ENCODE measurements at regions not wholly inside any gene's neighbourhood (a gene's known extent, or its start where the extent isn't known, plus 50 kb on each side); places are given as distances from the start of the nearest gene placed in this dataset.
A peak's percentile ranks its signal among the peaks of the same experiment; 100 is the strongest.

DNA sequence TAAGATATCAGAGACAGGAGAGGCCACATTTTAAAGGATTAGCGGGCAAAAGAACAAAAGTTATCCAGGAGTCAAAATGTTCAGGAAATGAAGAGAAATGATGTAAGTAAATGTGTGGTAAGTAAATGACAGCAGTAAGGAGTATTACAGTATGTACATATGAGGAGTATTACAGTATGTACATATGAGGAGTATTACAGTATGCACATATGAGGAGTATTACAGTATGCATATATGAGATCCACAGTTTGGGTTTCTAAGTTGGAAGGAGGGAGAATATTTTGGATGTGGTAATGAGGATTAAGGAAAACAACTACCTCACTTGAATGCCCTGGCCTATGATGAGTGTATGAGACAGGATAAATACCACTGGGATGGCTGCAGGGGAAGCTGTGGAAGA, 192.4 kb upstream of the DGKB start:
- DNase-seq (ENCODE audit: low read depth): no peak
- no peak overlapping the region for H3K4me3 ChIP-seq (ENCODE audit: low read depth, low read length)
- TF ChIP-seq, protein P1, sequence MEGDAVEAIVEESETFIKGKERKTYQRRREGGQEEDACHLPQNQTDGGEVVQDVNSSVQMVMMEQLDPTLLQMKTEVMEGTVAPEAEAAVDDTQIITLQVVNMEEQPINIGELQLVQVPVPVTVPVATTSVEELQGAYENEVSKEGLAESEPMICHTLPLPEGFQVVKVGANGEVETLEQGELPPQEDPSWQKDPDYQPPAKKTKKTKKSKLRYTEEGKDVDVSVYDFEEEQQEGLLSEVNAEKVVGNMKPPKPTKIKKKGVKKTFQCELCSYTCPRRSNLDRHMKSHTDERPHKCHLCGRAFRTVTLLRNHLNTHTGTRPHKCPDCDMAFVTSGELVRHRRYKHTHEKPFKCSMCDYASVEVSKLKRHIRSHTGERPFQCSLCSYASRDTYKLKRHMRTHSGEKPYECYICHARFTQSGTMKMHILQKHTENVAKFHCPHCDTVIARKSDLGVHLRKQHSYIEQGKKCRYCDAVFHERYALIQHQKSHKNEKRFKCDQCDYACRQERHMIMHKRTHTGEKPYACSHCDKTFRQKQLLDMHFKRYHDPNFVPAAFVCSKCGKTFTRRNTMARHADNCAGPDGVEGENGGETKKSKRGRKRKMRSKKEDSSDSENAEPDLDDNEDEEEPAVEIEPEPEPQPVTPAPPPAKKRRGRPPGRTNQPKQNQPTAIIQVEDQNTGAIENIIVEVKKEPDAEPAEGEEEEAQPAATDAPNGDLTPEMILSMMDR (IDR thresholded peaks at IDR 0.05; ENCODE audit: low read depth, low read length, missing control alignments): no peak
- in situ Hi-C loops (cut with HindIII; ENCODE audit: low sequenced_read_pairs): no loop called here

DNA sequence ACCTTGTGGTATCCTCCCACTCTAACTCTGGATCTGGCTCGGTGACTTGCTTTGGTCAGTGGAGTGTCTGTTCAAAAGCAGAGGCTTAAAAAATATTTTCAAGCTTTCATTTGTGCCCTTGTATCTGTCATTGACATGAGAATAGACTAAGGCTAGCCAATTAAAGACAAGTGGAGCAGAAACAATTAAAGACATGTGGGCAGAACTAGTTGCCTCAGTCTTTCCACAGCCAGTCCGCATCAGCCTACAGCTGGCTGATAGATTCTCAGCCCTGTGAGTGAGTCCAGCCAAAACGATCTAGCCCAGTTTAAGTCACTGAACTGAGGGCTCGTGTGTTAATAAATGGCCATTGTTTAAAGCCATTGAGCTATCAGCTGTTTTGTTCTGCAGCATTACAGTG, 185.2 kb upstream of the DGKB start:
- TF ChIP-seq, protein P1 (IDR thresholded peaks at IDR 0.05; ENCODE audit: low read depth, low read length, missing control alignments): no peak
- DNase-seq (ENCODE audit: low read depth): peak; percentile 1
- in situ Hi-C loops (cut with HindIII; ENCODE audit: low sequenced_read_pairs): no loop called here
- H3K4me3 ChIP-seq (ENCODE audit: low read depth, low read length): no peak overlapping the region

DNA sequence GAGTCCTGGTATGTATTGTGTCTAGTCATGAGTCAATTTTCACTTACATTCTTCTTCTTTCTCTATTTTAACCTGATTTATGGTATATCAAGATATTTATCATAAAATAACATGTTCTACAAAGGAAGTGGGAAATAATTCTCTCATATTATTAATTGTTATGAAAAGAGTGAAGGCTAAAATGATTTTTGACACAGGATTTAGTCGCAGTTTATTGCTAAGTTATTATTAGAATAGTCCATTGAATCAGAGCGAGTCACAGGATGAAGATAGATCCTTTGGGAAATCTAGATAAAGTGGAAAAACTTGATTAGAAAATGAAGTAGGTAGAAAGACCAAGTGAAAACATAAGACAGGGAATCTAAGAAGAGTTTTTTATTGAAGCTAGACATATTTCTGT, 184.3 kb upstream of the DGKB start:
- in situ Hi-C loops (cut with HindIII; ENCODE audit: low sequenced_read_pairs): no loop called here
- H3K4me3 ChIP-seq (ENCODE audit: low read depth, low read length): no peak overlapping the region
- TF ChIP-seq, protein P1 (IDR thresholded peaks at IDR 0.05; ENCODE audit: low read depth, low read length, missing control alignments): no peak
- DNase-seq (ENCODE audit: low read depth): no peak

DNA sequence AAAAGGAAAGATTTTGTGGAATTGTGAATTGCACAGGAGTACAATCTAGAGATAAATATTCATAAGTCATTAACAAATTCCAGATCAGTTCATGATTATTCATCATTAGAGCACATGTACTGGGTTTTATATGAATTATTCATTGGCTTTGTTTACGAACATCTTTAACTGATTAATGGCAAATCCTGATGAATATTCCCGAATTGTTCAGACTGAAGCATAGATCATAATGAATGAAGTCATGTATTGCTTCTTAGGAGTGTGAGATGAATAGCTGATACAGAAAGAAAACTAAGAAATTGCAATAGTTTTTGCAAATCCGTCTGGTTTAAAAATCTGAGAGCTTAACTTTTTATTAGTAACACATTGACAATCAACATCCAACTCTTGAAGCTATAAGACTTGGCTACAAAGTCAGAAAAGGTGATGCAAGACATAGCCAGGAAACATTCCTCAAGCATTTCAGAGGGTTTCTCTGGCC, 183.6 kb upstream of the DGKB start:
- in situ Hi-C loops (cut with HindIII; ENCODE audit: low sequenced_read_pairs): no loop called here
- H3K4me3 ChIP-seq (ENCODE audit: low read depth, low read length): no peak overlapping the region
- TF ChIP-seq, protein P1 (IDR thresholded peaks at IDR 0.05; ENCODE audit: low read depth, low read length, missing control alignments): no peak
- DNase-seq (ENCODE audit: low read depth): no peak

DNA sequence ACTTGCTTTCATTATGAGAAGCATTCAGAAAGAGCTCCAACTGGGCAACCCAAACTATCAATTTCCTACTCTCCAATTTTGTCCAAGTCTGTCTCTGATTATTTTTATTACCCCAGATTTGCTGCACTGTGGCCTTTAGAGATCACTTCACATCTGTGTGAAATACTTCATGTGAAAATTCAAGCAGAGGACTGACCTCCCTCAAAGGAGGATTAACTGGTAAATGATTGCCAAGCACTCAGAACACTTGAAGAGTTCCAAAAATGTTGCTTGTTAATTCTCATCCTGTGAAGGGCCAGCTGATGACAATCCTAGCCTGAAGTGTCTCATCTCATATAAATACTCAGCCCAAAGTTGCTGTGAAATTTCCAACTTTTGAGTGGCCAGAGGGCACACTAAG, 182.8 kb upstream of the DGKB start:
- no peak for DNase-seq (ENCODE audit: low read depth)
- H3K4me3 ChIP-seq (ENCODE audit: low read depth, low read length): no peak overlapping the region
- in situ Hi-C loops (cut with HindIII; ENCODE audit: low sequenced_read_pairs): no loop called here

DNA sequence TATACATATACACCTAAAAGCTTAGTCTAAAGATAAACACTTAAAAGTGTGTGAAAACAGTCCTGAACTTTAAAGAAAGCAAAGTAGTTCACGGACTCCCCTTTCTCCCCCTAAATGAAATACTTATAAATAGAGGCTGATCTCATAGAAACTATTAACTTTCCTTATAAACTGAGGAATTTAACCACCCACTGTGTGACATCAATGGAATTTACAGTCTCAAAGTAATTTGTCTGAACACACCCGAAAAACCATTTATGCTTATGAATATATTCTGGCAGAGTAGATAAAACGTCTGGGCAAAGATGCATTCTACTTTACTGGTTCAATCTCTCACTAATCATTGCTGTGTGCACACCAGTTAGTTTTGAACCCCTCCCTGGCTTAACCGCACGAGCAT, 181.8 kb upstream of the DGKB start:
- TF ChIP-seq, protein P1 (IDR thresholded peaks at IDR 0.05; ENCODE audit: low read depth, low read length, missing control alignments): no peak
- peak; percentile 2 for DNase-seq (ENCODE audit: low read depth)
- no peak overlapping the region for H3K4me3 ChIP-seq (ENCODE audit: low read depth, low read length)
- in situ Hi-C loops (cut with HindIII; ENCODE audit: low sequenced_read_pairs): no loop called here

More for the DNA sequence above, 182.8 kb upstream of the DGKB start:
- TF ChIP-seq, protein P1 (IDR thresholded peaks at IDR 0.05; ENCODE audit: low read depth, low read length, missing control alignments): no peak

DNA sequence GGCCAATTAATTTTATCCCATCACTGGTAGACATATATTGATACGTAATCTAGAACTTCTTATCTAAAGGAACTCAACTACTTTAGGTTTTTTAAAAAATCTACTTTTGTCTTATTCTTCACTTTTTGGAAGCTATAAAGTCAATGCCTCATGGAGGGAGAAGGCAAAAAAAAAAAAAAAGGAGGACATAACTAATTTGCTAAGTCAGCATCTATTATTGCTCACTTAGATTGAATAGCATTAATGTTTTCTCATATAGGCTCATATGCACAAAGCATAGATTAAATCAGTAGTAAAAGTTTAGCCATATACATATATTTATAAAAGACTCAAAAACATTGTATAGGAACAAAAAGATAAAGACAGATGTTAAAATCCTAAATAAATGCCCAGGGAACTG, 179.3 kb upstream of the DGKB start:
- DNase-seq (ENCODE audit: low read depth): no peak
- in situ Hi-C loops (cut with HindIII; ENCODE audit: low sequenced_read_pairs): no loop called here

More for the DNA sequence above, 179.3 kb upstream of the DGKB start:
- no peak overlapping the region for H3K4me3 ChIP-seq (ENCODE audit: low read depth, low read length)
- TF ChIP-seq, protein P1 (IDR thresholded peaks at IDR 0.05; ENCODE audit: low read depth, low read length, missing control alignments): no peak
